Tibial nerve (tissue), 4 donors: ENCODE measurements at regions not wholly inside any gene's neighbourhood (a gene's known extent, or its start where the extent isn't known, plus 50 kb on each side); places are given as distances from the start of the nearest gene placed in this dataset.

Experiments
- DNase-seq, 2 donors: peaks; one replicate each; pipeline ENCODE4 v3.0.0-alpha.2; 2019; ENCODE audit warnings: low spot score in 2 of 2
- H3K27ac ChIP-seq, 4 donors: fragments of 200-600 bp; sonication (generic) in 3 of 4; one replicate each; pipeline ENCODE4 v1.5.1; 2017 to 2019; ENCODE audit warnings: mild to moderate bottlenecking in 1 of 4
- H3K27me3 ChIP-seq, 2 donors: fragments of 200-600 bp; sonication (generic) in 1 of 2; one replicate each; pipeline versions ENCODE4 v1.5.1 to v1.6.0; 2017 to 2019
- H3K36me3 ChIP-seq, 3 donors: fragments of 200-600 bp; sonication (generic); one replicate each; pipeline ENCODE4 v1.5.1; 2018 to 2019
- H3K4me1 ChIP-seq, 4 donors: fragments of 200-600 bp; sonication (generic) in 3 of 4; one replicate each; pipeline ENCODE4 v1.5.1; 2017 to 2019
- H3K4me3 ChIP-seq, 4 donors: fragments of 200-600 bp; sonication (generic) in 3 of 4; one replicate each; pipeline ENCODE4 v1.5.1; 2017 to 2019; ENCODE audit warnings: mild to moderate bottlenecking in 1 of 4, moderate library complexity in 1 of 4
- H3K9me3 ChIP-seq, 4 donors: fragments of 200-600 bp; sonication (generic) in 3 of 4; one replicate each; pipeline ENCODE4 v1.5.1; 2017 to 2019
- EP300 ChIP-seq, 2 donors: sonication (generic); formaldehyde crosslinking; IDR thresholded peaks; one replicate each; pipeline ENCODE4 v1.6.1; 2017; ENCODE audit warnings: antibody characterized with exemption in 2 of 2, mild to moderate bottlenecking in 1 of 2
- POLR2A ChIP-seq, 2 donors: fragments of 450-650 bp; IDR thresholded peaks; one replicate each; pipeline ENCODE4 v1.6.1; 2017; ENCODE audit warnings: antibody characterized with exemption in 2 of 2, mild to moderate bottlenecking in 2 of 2, moderate library complexity in 2 of 2
- WGBS, 2 donors: methylation state at CpG; one replicate each; pipeline ENCODE4 v1.1.5; 2018; 5-methylcytosine and 5-hydroxymethylcytosine counted together
- TF ChIP-seq, protein P1 (sequence below), 5 experiments: fragments of 200-600 bp in 3 of 5; fragments of 450-650 bp in 2 of 5; sonication (generic) in 3 of 5; IDR thresholded peaks; one replicate each; pipeline ENCODE4 v1.5.1; 2016 to 2019; ENCODE audit warnings: antibody characterized with exemption in 5 of 5, mild to moderate bottlenecking in 3 of 5, moderate library complexity in 2 of 5

DNA sequence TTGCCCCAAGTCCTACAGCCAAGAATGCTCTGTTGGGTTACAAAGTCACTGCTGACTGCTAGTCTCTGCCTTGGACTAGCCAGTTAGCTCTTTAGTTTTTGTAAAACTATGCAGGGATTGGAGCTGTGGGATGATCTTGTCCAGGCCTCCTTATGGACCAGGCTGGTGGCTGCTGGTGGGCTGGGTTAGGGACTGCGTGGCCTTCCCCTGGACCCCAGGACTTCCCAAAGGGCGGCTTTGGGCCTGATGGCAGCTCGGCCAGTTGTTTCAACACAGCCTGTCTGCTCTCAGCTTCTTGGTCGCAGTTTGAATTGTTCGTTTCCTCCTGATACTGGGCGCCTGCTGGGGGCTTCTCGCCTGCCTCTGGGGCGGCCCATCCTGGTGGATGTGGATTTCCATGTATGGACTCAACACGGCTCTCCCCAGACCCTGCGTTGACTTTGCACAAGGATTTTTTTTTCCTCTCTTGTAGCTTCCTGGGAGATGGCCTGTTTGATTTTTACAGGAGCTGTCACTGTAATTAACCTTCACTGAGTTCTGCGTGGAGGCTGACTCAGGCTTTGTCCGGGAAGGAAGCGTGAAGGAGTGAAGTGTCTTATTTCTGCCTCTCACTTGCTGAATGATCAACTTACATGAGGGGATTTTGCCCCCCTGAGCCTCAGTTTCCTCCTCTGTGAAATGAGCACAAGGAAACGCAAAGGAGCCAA, 91.9 kb upstream of the NEURL1B start:
- no peaks in the 10 kb centered on the region for H3K36me3 ChIP-seq
- H3K27me3 ChIP-seq = no peaks in the 10 kb centered on the region
- no peak overlapping the region for H3K27ac ChIP-seq
- no peak overlapping the region for H3K4me3 ChIP-seq
- WGBS, 2 donors = 91 to 92% methylated on average over 14 of the region's 14 CpGs
- TF ChIP-seq EP300 (IDR thresholded peaks at IDR 0.05) = no peak
- TF ChIP-seq POLR2A (IDR thresholded peaks at IDR 0.05) = no peak
- no peak for DNase-seq
- H3K4me1 ChIP-seq = no peaks in the 10 kb centered on the region
- no peaks in the 10 kb centered on the region for H3K9me3 ChIP-seq

DNA sequence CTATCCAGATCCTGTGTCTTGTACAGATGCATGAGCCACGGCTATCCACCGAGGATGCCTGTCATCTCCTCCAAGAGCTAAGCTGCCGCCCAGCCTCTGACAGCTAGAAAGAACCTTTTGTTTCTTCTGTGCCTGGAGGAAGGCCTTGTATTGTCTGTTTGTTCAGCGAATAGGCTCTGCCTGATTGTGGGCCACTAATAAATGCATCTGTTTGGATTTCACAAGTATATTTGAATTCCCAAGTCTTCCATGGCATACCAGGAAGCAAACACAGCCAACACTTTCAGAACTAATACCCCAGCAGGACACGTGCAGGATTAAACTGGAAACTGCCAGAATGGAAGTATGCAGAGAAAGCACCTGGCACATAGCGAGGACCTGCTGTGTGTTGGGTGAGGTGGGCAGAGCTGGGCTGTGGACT, 92.7 kb upstream of the NEURL1B start:
- TF ChIP-seq EP300 (IDR thresholded peaks at IDR 0.05) = no peak
- TF ChIP-seq, protein P1, sequence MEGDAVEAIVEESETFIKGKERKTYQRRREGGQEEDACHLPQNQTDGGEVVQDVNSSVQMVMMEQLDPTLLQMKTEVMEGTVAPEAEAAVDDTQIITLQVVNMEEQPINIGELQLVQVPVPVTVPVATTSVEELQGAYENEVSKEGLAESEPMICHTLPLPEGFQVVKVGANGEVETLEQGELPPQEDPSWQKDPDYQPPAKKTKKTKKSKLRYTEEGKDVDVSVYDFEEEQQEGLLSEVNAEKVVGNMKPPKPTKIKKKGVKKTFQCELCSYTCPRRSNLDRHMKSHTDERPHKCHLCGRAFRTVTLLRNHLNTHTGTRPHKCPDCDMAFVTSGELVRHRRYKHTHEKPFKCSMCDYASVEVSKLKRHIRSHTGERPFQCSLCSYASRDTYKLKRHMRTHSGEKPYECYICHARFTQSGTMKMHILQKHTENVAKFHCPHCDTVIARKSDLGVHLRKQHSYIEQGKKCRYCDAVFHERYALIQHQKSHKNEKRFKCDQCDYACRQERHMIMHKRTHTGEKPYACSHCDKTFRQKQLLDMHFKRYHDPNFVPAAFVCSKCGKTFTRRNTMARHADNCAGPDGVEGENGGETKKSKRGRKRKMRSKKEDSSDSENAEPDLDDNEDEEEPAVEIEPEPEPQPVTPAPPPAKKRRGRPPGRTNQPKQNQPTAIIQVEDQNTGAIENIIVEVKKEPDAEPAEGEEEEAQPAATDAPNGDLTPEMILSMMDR (IDR thresholded peaks at IDR 0.05) = no peak
- no peak for TF ChIP-seq POLR2A (IDR thresholded peaks at IDR 0.05)
- H3K4me1 ChIP-seq = no peaks in the 10 kb centered on the region
- H3K9me3 ChIP-seq = no peaks in the 10 kb centered on the region
- no peaks in the 10 kb centered on the region for H3K36me3 ChIP-seq
- no peaks in the 10 kb centered on the region for H3K27me3 ChIP-seq
- no peak for DNase-seq
- H3K27ac ChIP-seq = no peak overlapping the region
- H3K4me3 ChIP-seq = no peak overlapping the region
- WGBS, 2 donors = 50 to 60% methylated on average over 6 of the region's 6 CpGs

DNA sequence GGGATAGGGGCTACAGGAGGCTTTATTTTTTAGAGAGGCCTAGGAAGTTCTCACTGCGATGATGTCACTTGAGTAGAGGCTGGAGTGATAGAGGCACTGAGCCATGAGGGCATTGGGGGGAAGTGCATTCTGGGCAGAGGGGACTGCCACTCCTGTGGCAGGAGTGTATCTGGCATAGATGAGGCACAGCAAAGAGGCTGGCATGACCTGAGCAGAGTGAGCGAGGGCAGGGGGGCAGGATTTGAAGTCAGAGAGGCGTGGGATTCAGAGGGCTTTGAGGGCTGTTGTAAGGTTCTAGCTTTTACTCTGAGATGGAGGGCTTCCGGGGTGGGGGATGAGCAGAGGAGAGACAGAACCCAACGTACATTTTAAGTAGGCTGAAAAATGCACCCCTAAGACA, 91.9 kb upstream of the SH3PXD2B start:
- no peaks in the 10 kb centered on the region for H3K9me3 ChIP-seq
- TF ChIP-seq POLR2A (IDR thresholded peaks at IDR 0.05) (no peak), EP300 (IDR thresholded peaks at IDR 0.05) (no peak)
- TF ChIP-seq, protein P1 (IDR thresholded peaks at IDR 0.05) = no peak
- no peak for DNase-seq
- H3K27me3 ChIP-seq = no peaks in the 10 kb centered on the region
- no peaks in the 10 kb centered on the region for H3K36me3 ChIP-seq
- no peak overlapping the region for H3K27ac ChIP-seq
- H3K4me3 ChIP-seq = no peak overlapping the region
- H3K4me1 ChIP-seq = no peaks in the 10 kb centered on the region
- WGBS, 2 donors = 88 to 90% methylated on average over 5 of the region's 5 CpGs

DNA sequence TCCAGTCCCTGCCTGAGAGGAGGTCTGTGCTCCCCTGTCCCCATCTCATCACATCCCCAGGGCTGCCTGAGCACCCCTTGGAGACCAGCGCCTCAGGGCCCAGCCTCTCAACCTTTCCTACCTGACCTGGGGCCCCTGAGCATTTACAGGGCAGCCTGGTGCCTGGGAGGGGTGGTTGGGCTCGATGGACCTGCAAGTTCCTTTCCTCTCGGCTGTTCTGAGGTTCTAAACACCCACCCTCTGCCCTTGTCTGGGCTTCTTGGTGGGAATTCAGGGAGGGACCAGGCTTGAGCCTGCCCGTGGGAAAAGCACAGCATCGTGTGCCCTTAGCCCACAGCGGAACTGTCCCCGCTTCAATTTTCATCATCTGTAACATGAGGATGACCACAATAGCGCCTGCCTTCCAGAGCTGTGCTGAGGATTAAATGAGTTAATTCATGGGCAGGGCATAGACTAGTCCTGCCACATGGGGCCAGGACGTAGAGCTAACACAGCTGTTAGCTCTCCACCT, 91.0 kb upstream of the SH3PXD2B start:
- no peak for DNase-seq
- no peaks in the 10 kb centered on the region for H3K27me3 ChIP-seq
- H3K36me3 ChIP-seq = no peaks in the 10 kb centered on the region
- no peaks in the 10 kb centered on the region for H3K9me3 ChIP-seq
- no peak overlapping the region for H3K27ac ChIP-seq
- H3K4me1 ChIP-seq = no peaks in the 10 kb centered on the region
- 56 to 74% methylated on average over 8 to 9 of the region's 9 CpGs for WGBS, 2 donors
- no peak for TF ChIP-seq POLR2A (IDR thresholded peaks at IDR 0.05)
- H3K4me3 ChIP-seq = no peak overlapping the region

DNA sequence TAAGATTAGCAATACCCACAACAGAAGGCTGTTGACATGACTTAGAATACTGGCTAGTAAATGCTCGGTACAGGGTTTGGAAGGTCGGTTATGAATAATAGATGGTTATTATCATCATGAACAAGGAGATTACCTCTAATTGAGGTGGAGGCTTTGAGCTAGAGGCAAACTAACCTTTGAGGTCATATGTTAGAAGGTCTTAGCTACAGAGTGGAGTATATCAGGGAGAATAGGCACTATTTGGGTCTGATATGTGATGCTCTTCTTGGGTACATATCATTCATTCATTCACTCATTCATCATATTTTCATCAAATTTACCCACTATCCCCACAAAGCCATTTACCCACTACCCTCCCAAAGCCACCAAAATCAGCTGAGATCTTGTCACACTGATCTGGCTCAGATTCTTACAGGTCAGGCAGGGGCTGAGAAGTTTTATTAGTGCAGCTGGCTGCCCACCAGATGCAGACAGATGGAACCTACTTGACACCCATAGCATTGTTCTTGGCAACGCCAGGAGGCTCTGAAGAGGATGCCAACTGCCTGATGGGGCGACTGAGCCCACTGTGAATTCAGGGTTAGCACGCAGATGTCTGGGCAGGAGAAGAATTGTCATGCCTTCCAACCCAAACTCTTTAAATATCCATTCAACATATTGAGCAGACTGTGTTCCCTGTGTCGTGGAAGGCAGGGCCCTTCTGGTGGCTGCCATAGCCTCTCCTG, 90.2 kb upstream of the SH3PXD2B start:
- Histone ChIP-seq H3K4me3 (no peak overlapping the region), H3K36me3 (no peaks in the 10 kb centered on the region), H3K27ac (no peak overlapping the region), H3K4me1 (no peaks in the 10 kb centered on the region), H3K27me3 (no peaks in the 10 kb centered on the region), H3K9me3 (no peaks in the 10 kb centered on the region)
- WGBS, 2 donors = 73 to 77% methylated on average over 6 of the region's 6 CpGs
- TF ChIP-seq, protein P1 (IDR thresholded peaks at IDR 0.05) = no peak
- no peak for TF ChIP-seq EP300 (IDR thresholded peaks at IDR 0.05)
- no peak for TF ChIP-seq POLR2A (IDR thresholded peaks at IDR 0.05)
- DNase-seq = no peak
